ENCODE measurements at regions not wholly inside any gene's neighbourhood (a gene's known extent, or its start where the extent isn't known, plus 50 kb on each side); places are given as distances from the start of the nearest gene placed in this dataset.
"Not testable (repeated sequence)": the region's sequence is repeated elsewhere in the genome, so short reads cannot be mapped to it uniquely, and the experiment has no call there.

DNA sequence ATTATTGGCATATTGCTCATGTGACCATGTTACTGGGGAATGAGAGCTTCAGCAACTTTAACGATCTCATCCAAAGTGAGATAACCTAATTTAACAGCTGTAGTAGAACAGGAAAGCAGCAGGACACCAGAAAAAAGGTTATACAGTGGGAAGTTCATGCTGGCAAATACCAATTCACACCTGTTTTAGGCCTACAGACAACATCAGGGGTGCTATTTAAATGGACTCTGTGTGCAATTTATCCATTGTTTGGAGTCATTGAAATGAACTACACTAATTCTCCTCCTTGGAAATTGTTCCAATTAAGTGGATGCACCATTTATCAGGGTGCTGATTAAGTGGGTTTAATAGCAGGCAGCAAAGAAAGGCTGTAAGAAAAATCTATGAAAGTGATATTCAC, 424.4 kb upstream of the LMO3 start:
- H3K4me2 ChIP-seq (ENCODE audit: low read length), result no peak overlapping the region

GRCh38 chr12:17028348-17028747, 422.4 kb upstream of the LMO3 start:
- Histone ChIP-seq H3F3A (ENCODE audit: control insufficient read depth, insufficient read depth) (no peaks in the 10 kb centered on the region), H3K9me2 (replicated peaks; ENCODE audit: control insufficient read depth, low read length) (no peaks in the 10 kb centered on the region), H3K4me2 (ENCODE audit: low read length) (no peak overlapping the region), H3K79me2 (ENCODE audit: control insufficient read depth, low read length) (no peaks in the 10 kb centered on the region), H3K9me3 (ENCODE audit: control insufficient read depth, insufficient read depth, low read length) (no peaks in the 10 kb centered on the region), H3K27ac (ENCODE audit: low read depth, low read length) (no peak overlapping the region), H4K20me1 (ENCODE audit: control insufficient read depth, insufficient read depth, low read depth, low read length) (no peaks in the 10 kb centered on the region), H3K4me3 (ENCODE audit: low read length) (no peak overlapping the region), H3K4me1 (ENCODE audit: control insufficient read depth, low read length) (no peaks in the 10 kb centered on the region), H3K27me3 (ENCODE audit: control insufficient read depth, low read length) (no peaks in the 10 kb centered on the region), H3K36me3 (ENCODE audit: control insufficient read depth, low read length) (no peaks in the 10 kb centered on the region)
- TF ChIP-seq EZH2phosphoT487 (IDR thresholded peaks at IDR 0.05; ENCODE audit: borderline replicate concordance, low read length), result no peak
- TF ChIP-seq CTCF (IDR thresholded peaks at IDR 0.05; ENCODE audit: low read depth, low read length, poor library complexity, severe bottlenecking), result no peak

More for the DNA sequence above, 424.4 kb upstream of the LMO3 start:
- Histone ChIP-seq H3K27me3 (ENCODE audit: control insufficient read depth, low read length) (no peaks in the 10 kb centered on the region), H3K27ac (ENCODE audit: low read depth, low read length) (no peak overlapping the region), H3K4me3 (ENCODE audit: low read length) (no peak overlapping the region), H3F3A (ENCODE audit: control insufficient read depth, insufficient read depth) (no peaks in the 10 kb centered on the region), H3K79me2 (ENCODE audit: control insufficient read depth, low read length) (no peaks in the 10 kb centered on the region), H3K36me3 (ENCODE audit: control insufficient read depth, low read length) (no peaks in the 10 kb centered on the region), H3K9me3 (ENCODE audit: control insufficient read depth, insufficient read depth, low read length) (no peaks in the 10 kb centered on the region), H3K9me2 (replicated peaks; ENCODE audit: control insufficient read depth, low read length) (no peaks in the 10 kb centered on the region), H4K20me1 (ENCODE audit: control insufficient read depth, insufficient read depth, low read depth, low read length) (no peaks in the 10 kb centered on the region), H3K4me1 (ENCODE audit: control insufficient read depth, low read length) (no peaks in the 10 kb centered on the region)
- TF ChIP-seq CTCF (IDR thresholded peaks at IDR 0.05; ENCODE audit: low read depth, low read length, poor library complexity, severe bottlenecking) (no peak), EZH2phosphoT487 (IDR thresholded peaks at IDR 0.05; ENCODE audit: borderline replicate concordance, low read length) (no peak)

DNA sequence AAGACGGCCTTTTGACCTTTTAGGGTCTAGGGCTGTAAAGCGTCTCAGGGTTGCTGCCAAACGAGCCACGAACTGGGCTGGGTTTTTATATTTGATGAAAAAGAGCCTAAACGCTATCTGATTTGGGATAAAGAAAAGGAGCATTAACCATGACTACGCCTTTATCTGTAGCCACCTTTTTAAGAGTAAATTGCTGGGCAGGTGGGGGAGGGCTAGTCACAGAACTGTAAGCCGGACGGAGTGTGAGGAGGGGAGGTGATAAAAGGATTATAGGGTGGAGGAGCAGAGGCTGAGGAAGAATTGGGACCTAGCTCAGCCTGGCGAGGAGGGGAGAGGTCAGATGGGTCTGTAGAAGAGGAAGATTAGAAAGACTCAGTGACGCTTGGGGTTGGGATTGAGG, 419.5 kb upstream of the LMO3 start:
- not testable (repeated sequence) for H4K20me1 ChIP-seq (ENCODE audit: control insufficient read depth, insufficient read depth, low read depth, low read length); H3K4me2 ChIP-seq (ENCODE audit: low read length)

DNA sequence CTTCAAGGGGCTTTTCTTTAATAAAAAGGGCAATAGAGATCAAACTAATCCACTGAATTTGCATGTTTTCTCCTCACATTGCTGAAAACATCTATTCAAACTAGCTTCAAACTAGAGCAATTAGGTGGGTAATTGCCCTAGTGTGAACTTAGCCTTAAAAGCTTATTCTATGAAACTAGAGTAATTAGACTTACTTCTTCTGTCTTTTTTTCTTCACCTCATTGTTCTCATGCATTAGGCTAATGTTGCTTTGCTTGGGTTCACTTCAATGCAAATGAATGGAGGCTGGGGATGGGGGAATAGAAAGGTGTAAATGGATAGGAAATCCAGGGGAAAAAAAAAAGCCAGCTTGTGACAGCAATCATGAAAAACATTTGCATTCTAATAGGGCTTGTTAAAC, 414.8 kb upstream of the LMO3 start:
- H3K27me3 ChIP-seq (ENCODE audit: control insufficient read depth, low read length), result no peaks in the 10 kb centered on the region
- H3K36me3 ChIP-seq (ENCODE audit: control insufficient read depth, low read length), result no peaks in the 10 kb centered on the region
- H3K4me3 ChIP-seq (ENCODE audit: low read length), result no peak overlapping the region
- H3K4me1 ChIP-seq (ENCODE audit: control insufficient read depth, low read length), result no peaks in the 10 kb centered on the region
- H3K4me2 ChIP-seq (ENCODE audit: low read length), result no peak overlapping the region
- H4K20me1 ChIP-seq (ENCODE audit: control insufficient read depth, insufficient read depth, low read depth, low read length), result no peaks in the 10 kb centered on the region
- H3K9me2 ChIP-seq (replicated peaks; ENCODE audit: control insufficient read depth, low read length), result no peaks in the 10 kb centered on the region
- TF ChIP-seq CTCF (IDR thresholded peaks at IDR 0.05; ENCODE audit: low read depth, low read length, poor library complexity, severe bottlenecking) (no peak), EZH2phosphoT487 (IDR thresholded peaks at IDR 0.05; ENCODE audit: borderline replicate concordance, low read length) (no peak)
- no peaks in the 10 kb centered on the region; the same call in 1 of the 2 replicates for H3K9me3 ChIP-seq (ENCODE audit: control insufficient read depth, insufficient read depth, low read length)
- H3F3A ChIP-seq (ENCODE audit: control insufficient read depth, insufficient read depth), result no peaks in the 10 kb centered on the region
- H3K27ac ChIP-seq (ENCODE audit: low read depth, low read length), result no peak overlapping the region
- H3K79me2 ChIP-seq (ENCODE audit: control insufficient read depth, low read length), result no peaks in the 10 kb centered on the region

More for the DNA sequence above, 419.5 kb upstream of the LMO3 start:
- not testable (repeated sequence) for H3F3A ChIP-seq (ENCODE audit: control insufficient read depth, insufficient read depth); H3K4me3 ChIP-seq (ENCODE audit: low read length); H3K9me3 ChIP-seq (ENCODE audit: control insufficient read depth, insufficient read depth, low read length); H3K4me1 ChIP-seq (ENCODE audit: control insufficient read depth, low read length); H3K27ac ChIP-seq (ENCODE audit: low read depth, low read length); H3K27me3 ChIP-seq (ENCODE audit: control insufficient read depth, low read length); H3K79me2 ChIP-seq (ENCODE audit: control insufficient read depth, low read length); H3K9me2 ChIP-seq (replicated peaks; ENCODE audit: control insufficient read depth, low read length); H3K36me3 ChIP-seq (ENCODE audit: control insufficient read depth, low read length)
